H9 (cell line): ENCODE measurements at regions not wholly inside any gene's neighbourhood (a gene's known extent, or its start where the extent isn't known, plus 50 kb on each side); places are given as distances from the start of the nearest gene placed in this dataset.
A peak's percentile ranks its signal among the peaks of the same experiment; 100 is the strongest.
"Not testable (repeated sequence)": the region's sequence is repeated elsewhere in the genome, so short reads cannot be mapped to it uniquely, and the experiment has no call there.

ENCODE experiments used
- DNase-seq: peaks from one replicate; pipeline ENCODE4 v3.0.0-alpha.2; 2017
- H2AFZ ChIP-seq: one replicate; pipeline ENCODE4 v1.6.1; 2013; ENCODE audit warnings: mild to moderate bottlenecking, low read length, control low read depth, moderate library complexity
- H2AK5ac ChIP-seq: 2 replicates; pipeline ENCODE4 v1.6.1; 2013; ENCODE audit warnings: low read length, control low read depth, mixed read lengths; ENCODE audit not compliant: insufficient read length
- H2BK120ac ChIP-seq: one replicate; pipeline ENCODE4 v1.6.1; 2013; ENCODE audit warnings: low read depth, mild to moderate bottlenecking, low read length, control low read depth, inconsistent platforms; ENCODE audit not compliant: poor library complexity, severe bottlenecking
- H2BK12ac ChIP-seq: 2 replicates; pipeline ENCODE4 v1.6.1; 2013; ENCODE audit warnings: low read length, control low read depth, mixed read lengths, low read depth; ENCODE audit not compliant: insufficient read length
- H2BK15ac ChIP-seq: 2 replicates; pipeline ENCODE4 v1.6.1; 2013; ENCODE audit warnings: low read depth, low read length, control low read depth
- H2BK20ac ChIP-seq: one replicate; pipeline ENCODE4 v1.6.1; 2013; ENCODE audit warnings: low read depth, mild to moderate bottlenecking, low read length, control low read depth, inconsistent platforms; ENCODE audit not compliant: poor library complexity, severe bottlenecking
- H2BK5ac ChIP-seq: 2 replicates; pipeline ENCODE4 v1.6.1; 2013; ENCODE audit warnings: low read length, control low read depth, mixed read lengths; ENCODE audit not compliant: insufficient read length
- H3K14ac ChIP-seq: 2 replicates; pipeline ENCODE4 v1.6.1; 2013; ENCODE audit warnings: low read length, control low read depth; ENCODE audit not compliant: insufficient read depth
- H3K18ac ChIP-seq: 2 replicates; pipeline ENCODE4 v1.6.1; 2013; ENCODE audit warnings: low read depth, mild to moderate bottlenecking, mixed read lengths, low read length, control low read depth; ENCODE audit not compliant: insufficient read length
- H3K23ac ChIP-seq: 2 replicates; pipeline ENCODE4 v1.6.1; 2013; ENCODE audit warnings: low read length, control low read depth, mixed read lengths, low read depth; ENCODE audit not compliant: insufficient read length
- H3K23me2 ChIP-seq: 2 replicates; pipeline ENCODE4 v1.6.1; 2013; ENCODE audit warnings: low read depth, mild to moderate bottlenecking, mixed read lengths, low read length, control low read depth; ENCODE audit not compliant: insufficient read length, poor library complexity, severe bottlenecking
- H3K27ac ChIP-seq: 2 replicates; pipeline ENCODE4 v1.5.1; 2013; ENCODE audit warnings: low read length, control low read depth, mixed read lengths, low read depth; ENCODE audit not compliant: insufficient read length
- H3K27me3 ChIP-seq: 2 replicates; pipeline ENCODE4 v1.6.1; 2013; ENCODE audit warnings: low read length, control low read depth, inconsistent platforms; ENCODE audit not compliant: insufficient read depth
- H3K4ac ChIP-seq: 2 replicates; pipeline ENCODE4 v1.6.1; 2013; ENCODE audit warnings: low read depth, mild to moderate bottlenecking, control low read depth, inconsistent platforms, low read length, moderate library complexity
- H3K4me1 ChIP-seq: 2 replicates; pipeline ENCODE4 v1.6.1; 2013; ENCODE audit warnings: low read length, control low read depth, inconsistent platforms; ENCODE audit not compliant: insufficient read depth
- H3K4me2 ChIP-seq: 2 replicates; pipeline ENCODE4 v1.6.1; 2013; ENCODE audit warnings: low read length, control low read depth, mixed read lengths; ENCODE audit not compliant: insufficient read length, insufficient read depth
- H3K56ac ChIP-seq: 2 replicates; pipeline ENCODE4 v1.6.1; 2013; ENCODE audit warnings: low read depth, mild to moderate bottlenecking, mixed read lengths, low read length, control low read depth; ENCODE audit not compliant: insufficient read length
- H3K79me1 ChIP-seq: 2 replicates; pipeline ENCODE4 v1.6.1; 2013; ENCODE audit warnings: low read depth, mild to moderate bottlenecking, moderate library complexity, low read length, control low read depth, inconsistent platforms; ENCODE audit not compliant: insufficient read depth, poor library complexity, severe bottlenecking
- H3K79me2 ChIP-seq: 2 replicates; pipeline ENCODE4 v1.6.1; 2013; ENCODE audit warnings: low read length, control low read depth, inconsistent platforms; ENCODE audit not compliant: insufficient read depth
- H3K9ac ChIP-seq: 2 replicates; pipeline ENCODE4 v1.6.1; 2013; ENCODE audit warnings: low read length, control low read depth, mixed read lengths; ENCODE audit not compliant: insufficient read length; ENCODE audit errors: extremely low read depth
- H3K9me3 ChIP-seq: one replicate; pipeline ENCODE4 v1.6.1; 2013; ENCODE audit warnings: low read depth, low read length, inconsistent platforms; ENCODE audit not compliant: control insufficient read depth
- H3T11ph ChIP-seq: one replicate; pipeline ENCODE4 v1.6.1; 2013; ENCODE audit warnings: mild to moderate bottlenecking, low read length, control low read depth, inconsistent platforms
- H4K20me1 ChIP-seq: one replicate; pipeline ENCODE4 v1.6.1; 2013; ENCODE audit not compliant: control insufficient read depth, insufficient read length, insufficient read depth
- H4K5ac ChIP-seq: 2 replicates; pipeline ENCODE4 v1.6.1; 2013; ENCODE audit warnings: low read depth, mild to moderate bottlenecking, mixed read lengths, low read length, control low read depth; ENCODE audit not compliant: insufficient read length
- H4K8ac ChIP-seq: replicated peaks from 2 replicates; pipeline ENCODE4 v1.6.1; 2013; ENCODE audit warnings: low read length, control low read depth, mixed read lengths, low read depth; ENCODE audit not compliant: insufficient read length
- H4K91ac ChIP-seq: 2 replicates; pipeline ENCODE4 v1.6.1; 2013; ENCODE audit warnings: low read depth, mild to moderate bottlenecking, moderate library complexity, mixed read lengths, low read length, control low read depth; ENCODE audit not compliant: insufficient read length
- H3K27ac Mint-ChIP-seq, 3 experiments: 2 replicates in 2 of 3; 3 replicates in 1 of 3; pipeline ENCODE4 v1.8.0; 2020 to 2021; ENCODE audit warnings: mixed read lengths in 3 of 3, mild to moderate bottlenecking in 1 of 3, moderate library complexity in 1 of 3
- H3K27me3 Mint-ChIP-seq: 2 replicates; pipeline ENCODE4 v1.8.0; 2021; ENCODE audit warnings: low read depth, mild to moderate bottlenecking, moderate library complexity, mixed read lengths
- H3K36me3 Mint-ChIP-seq, 3 experiments: 2 replicates in 2 of 3; 3 replicates in 1 of 3; pipeline ENCODE4 v1.8.0; 2020 to 2021; ENCODE audit warnings: low read depth in 3 of 3, mixed read lengths in 3 of 3; ENCODE audit not compliant: insufficient read depth in 1 of 3
- H3K4me1 Mint-ChIP-seq, 2 experiments: 2 replicates each; pipeline ENCODE4 v1.8.0; 2020; ENCODE audit warnings: mixed read lengths in 2 of 2
- H3K4me3 Mint-ChIP-seq, 2 experiments: 2 replicates in 1 of 2; 3 replicates in 1 of 2; pipeline ENCODE4 v1.8.0; 2020 to 2021; ENCODE audit warnings: mild to moderate bottlenecking in 2 of 2, mixed read lengths in 2 of 2, moderate library complexity in 1 of 2
- H3K9me3 Mint-ChIP-seq, 2 experiments: 2 replicates in 1 of 2; 3 replicates in 1 of 2; pipeline ENCODE4 v1.8.0; 2020; ENCODE audit warnings: mild to moderate bottlenecking in 2 of 2, mixed read lengths in 2 of 2, moderate library complexity in 1 of 2
- WGBS: extraction: QIAGEN DNeasy Blood & Tissue Kit; methylation state at CpG from one replicate; pipeline ENCODE4 v1.1.7; 2013; ENCODE audit warnings: missing lambda C conversion rate, low lambda C conversion rate, mixed read lengths; ENCODE audit not compliant: insufficient read length; ENCODE audit errors: extremely low coverage; 5-methylcytosine and 5-hydroxymethylcytosine counted together
- TF ChIP-seq, protein P1 (sequence below): fragments of 200-600 bp; sonication (generic); conservative IDR thresholded peaks from 3 replicates; pipeline ENCODE4 v1.8.0; 2021; ENCODE audit warnings: antibody characterized with exemption, mild to moderate bottlenecking

- H3K27ac Mint-ChIP-seq, result peak overlapping the region; percentile 7 to 90 (median 76); a peak in 3 of 7 replicates
- no peak overlapping the region for H4K8ac ChIP-seq
- H3K27me3 Mint-ChIP-seq, result no peaks in the 10 kb centered on the region; the same call in 1 of the 2 replicates
- H2BK20ac ChIP-seq, result no peak overlapping the region
- H2BK120ac ChIP-seq, result no peak overlapping the region
- no peak overlapping the region for H3K9ac ChIP-seq
- no peak overlapping the region for H2BK5ac ChIP-seq
- no peak overlapping the region for H3K4me3 Mint-ChIP-seq
- no peak overlapping the region for H4K5ac ChIP-seq
- H3K79me1 ChIP-seq, result no peaks in the 10 kb centered on the region
- H2BK15ac ChIP-seq, result no peak overlapping the region
- H3K4ac ChIP-seq, result no peak overlapping the region
- peaks cover 3% of the 10 kb centered on the region; the same call in 1 of the 2 replicates for H3K4me1 ChIP-seq
- H3K4me2 ChIP-seq, result no peak overlapping the region
- no peaks in the 10 kb centered on the region for H3K9me3 ChIP-seq
- H2BK12ac ChIP-seq, result no peak overlapping the region
- no peaks in the 10 kb centered on the region for H4K20me1 ChIP-seq
- H3K56ac ChIP-seq, result no peak overlapping the region
- TF ChIP-seq, protein P1, sequence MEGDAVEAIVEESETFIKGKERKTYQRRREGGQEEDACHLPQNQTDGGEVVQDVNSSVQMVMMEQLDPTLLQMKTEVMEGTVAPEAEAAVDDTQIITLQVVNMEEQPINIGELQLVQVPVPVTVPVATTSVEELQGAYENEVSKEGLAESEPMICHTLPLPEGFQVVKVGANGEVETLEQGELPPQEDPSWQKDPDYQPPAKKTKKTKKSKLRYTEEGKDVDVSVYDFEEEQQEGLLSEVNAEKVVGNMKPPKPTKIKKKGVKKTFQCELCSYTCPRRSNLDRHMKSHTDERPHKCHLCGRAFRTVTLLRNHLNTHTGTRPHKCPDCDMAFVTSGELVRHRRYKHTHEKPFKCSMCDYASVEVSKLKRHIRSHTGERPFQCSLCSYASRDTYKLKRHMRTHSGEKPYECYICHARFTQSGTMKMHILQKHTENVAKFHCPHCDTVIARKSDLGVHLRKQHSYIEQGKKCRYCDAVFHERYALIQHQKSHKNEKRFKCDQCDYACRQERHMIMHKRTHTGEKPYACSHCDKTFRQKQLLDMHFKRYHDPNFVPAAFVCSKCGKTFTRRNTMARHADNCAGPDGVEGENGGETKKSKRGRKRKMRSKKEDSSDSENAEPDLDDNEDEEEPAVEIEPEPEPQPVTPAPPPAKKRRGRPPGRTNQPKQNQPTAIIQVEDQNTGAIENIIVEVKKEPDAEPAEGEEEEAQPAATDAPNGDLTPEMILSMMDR, result no peak
- no peak overlapping the region for H3K14ac ChIP-seq
- no peak overlapping the region for H3K23ac ChIP-seq
- H3K36me3 Mint-ChIP-seq, result no peaks in the 10 kb centered on the region
- no peaks in the 10 kb centered on the region for H3K27me3 ChIP-seq
- H4K91ac ChIP-seq, result no peak overlapping the region
- no peaks in the 10 kb centered on the region for H3K9me3 Mint-ChIP-seq
- no CpG with 5 or more reads among the region's 7 CpGs for WGBS
- no peak overlapping the region for H3K27ac ChIP-seq
- no peak overlapping the region for H2AFZ ChIP-seq
- no peak for DNase-seq
- H2AK5ac ChIP-seq, result no peak overlapping the region
- H3K79me2 ChIP-seq, result no peaks in the 10 kb centered on the region
- H3T11ph ChIP-seq, result no peak overlapping the region
- no peaks in the 10 kb centered on the region for H3K23me2 ChIP-seq
- H3K4me1 Mint-ChIP-seq, result peaks cover 11 to 14% of the 10 kb centered on the region in 2 experiments
- H3K18ac ChIP-seq, result no peak overlapping the region
These were observed 449.0 kb upstream of the LMCD1 start for GRCh38 chr3:8052659-8053058.

- not testable (repeated sequence) for H3K56ac ChIP-seq, H3K36me3 Mint-ChIP-seq, H2AK5ac ChIP-seq, H3K79me2 ChIP-seq, H3T11ph ChIP-seq, H3K27ac Mint-ChIP-seq, H4K20me1 ChIP-seq, H4K91ac ChIP-seq, H3K4me2 ChIP-seq, H2BK15ac ChIP-seq, H3K79me1 ChIP-seq, H3K4me3 Mint-ChIP-seq, H3K9ac ChIP-seq, H2BK5ac ChIP-seq, H4K5ac ChIP-seq, H3K14ac ChIP-seq, DNase-seq, H3K4me1 ChIP-seq, H3K18ac ChIP-seq, H3K9me3 ChIP-seq, H3K4ac ChIP-seq, H3K4me1 Mint-ChIP-seq, H4K8ac ChIP-seq, H3K27me3 ChIP-seq, H3K27ac ChIP-seq, H2AFZ ChIP-seq, H2BK12ac ChIP-seq, H2BK20ac ChIP-seq, H3K23me2 ChIP-seq, H3K23ac ChIP-seq, H2BK120ac ChIP-seq, H3K27me3 Mint-ChIP-seq
- WGBS, result no CpG with 5 or more reads among the region's 9 CpGs
- H3K9me3 Mint-ChIP-seq, result peaks cover 5 to 10% of the 10 kb centered on the region in 2 experiments; a peak in 3 of 5 replicates
These were observed 433.5 kb upstream of the LMCD1 start for GRCh38 chr3:8068135-8068534.
